Fibroblast of villous mesenchyme (primary cell): ENCODE measurements at regions not wholly inside any gene's neighbourhood (a gene's known extent, or its start where the extent isn't known, plus 50 kb on each side); places are given as distances from the start of the nearest gene placed in this dataset.

Experiments used
- DNase-seq: peaks from one replicate; pipeline ENCODE4 v3.0.0-alpha.2; 2010; ENCODE audit warnings: low read depth
- H3K4me3 ChIP-seq: 2 replicates; pipeline ENCODE4 v1.5.1; 2011; ENCODE audit warnings: low read depth, mild to moderate bottlenecking, low read length
- CTCF ChIP-seq: IDR thresholded peaks from 2 replicates; pipeline ENCODE4 v1.5.1; 2012; ENCODE audit warnings: low read depth, mild to moderate bottlenecking, low read length; ENCODE audit not compliant: insufficient read depth

GRCh38 chr18:59760619-59761600 lies 63.7 kb upstream of the CCBE1 start:
- TF ChIP-seq CTCF: no peak
- no peak overlapping the region for H3K4me3 ChIP-seq
- DNase-seq: no peak

GRCh38 chr18:59760212-59760611 lies 63.0 kb upstream of the CCBE1 start:
- no peak for DNase-seq
- TF ChIP-seq CTCF: no peak
- H3K4me3 ChIP-seq: no peak overlapping the region

- H3K4me3 ChIP-seq: no peak overlapping the region
- DNase-seq: no peak
- TF ChIP-seq CTCF: no peak
Observed at GRCh38 chr18:59758837-59759236, 61.6 kb upstream of the CCBE1 start.

GRCh38 chr18:59758106-59758505 lies 60.9 kb upstream of the CCBE1 start:
- TF ChIP-seq CTCF: no peak
- DNase-seq: no peak
- no peak overlapping the region for H3K4me3 ChIP-seq

- TF ChIP-seq CTCF: no peak
- H3K4me3 ChIP-seq: no peak overlapping the region
- DNase-seq: no peak
Observed at GRCh38 chr18:59752666-59753065, 55.4 kb upstream of the CCBE1 start.

GRCh38 chr18:59751186-59751585 lies 54.0 kb upstream of the CCBE1 start:
- no peak for DNase-seq
- no peak for TF ChIP-seq CTCF
- H3K4me3 ChIP-seq: no peak overlapping the region
